A549 (cell line): ENCODE measurements at regions not wholly inside any gene's neighbourhood (a gene's known extent, or its start where the extent isn't known, plus 50 kb on each side); places are given as distances from the start of the nearest gene placed in this dataset.

ENCODE experiments used
- ATAC-seq, 2 experiments: fragments of 200-7000 bp in 1 of 2; fragments of >200 bp in 1 of 2; cut with Nextera tagmentation in 1 of 2; cut with Tn5 transposase in 1 of 2; 3 replicates each; pipeline versions ENCODE4 v1.8.0 to v1.9.1; 2018 to 2020; ENCODE audit warnings: mild to moderate bottlenecking in 1 of 2, moderate library complexity in 1 of 2
- CTCF ChIA-PET: fragments of 300-600 bp; sonication (Branson Sonifier 250); formaldehyde crosslinking; extraction: SDS; loops from one replicate; lab custom pipeline; 2021; ENCODE audit warnings: antibody characterized with exemption, inconsistent platforms; lab: Yijun Ruan, JAX
- POLR2A ChIA-PET: fragments of 350-600 bp; formaldehyde crosslinking; extraction: SDS; loops from one replicate; lab custom pipeline; 2021; ENCODE audit warnings: antibody characterized with exemption, inconsistent platforms; lab: Yijun Ruan, JAX
- DNase-seq, 2 experiments: peaks; one replicate each; pipeline versions ENCODE4 v3.0.0 to v3.0.0-alpha.2; 2011 to 2016; ENCODE audit warnings: low read depth in 1 of 2, low spot score in 1 of 2
- FAIRE-seq: peaks from 2 replicates; lab custom pipeline; 2011; peaks lifted over from hg19 to GRCh38; lab: Jason Lieb, UNC
- H3K27ac ChIP-seq, 2 experiments: fragments of >200 bp; sonication (Bioruptor Twin); formaldehyde crosslinking; 3 replicates each; pipeline ENCODE4 v1.5.1; 2016 to 2017
- H3K4me1 ChIP-seq: fragments of >200 bp; sonication (Bioruptor Twin); formaldehyde crosslinking; 3 replicates; pipeline ENCODE4 v1.6.1; 2016
- H3K4me2 ChIP-seq: fragments of >200 bp; sonication (Bioruptor Twin); formaldehyde crosslinking; 3 replicates; pipeline ENCODE4 v1.6.1; 2016
- H3K4me3 ChIP-seq: fragments of >200 bp; sonication (Bioruptor Twin); formaldehyde crosslinking; 3 replicates; pipeline ENCODE4 v1.5.1; 2016
- H3K9me3 ChIP-seq: fragments of >200 bp; sonication (Bioruptor Twin); formaldehyde crosslinking; 3 replicates; pipeline ENCODE4 v1.6.1; 2016
- BHLHE40 ChIP-seq: IDR thresholded peaks from 2 replicates; pipeline ENCODE4 v1.6.1; 2012; ENCODE audit warnings: low read depth, low read length, inconsistent platforms
- EHF ChIP-seq: fragments of 250-450 bp; sonication (Bioruptor Pico); IDR thresholded peaks from 2 replicates; pipeline ENCODE4 v1.5.0; 2020; ENCODE audit warnings: mild to moderate bottlenecking
- ESRRA ChIP-seq: fragments of 150-350 bp; IDR thresholded peaks from 2 replicates; pipeline ENCODE4 v1.6.1; 2014; ENCODE audit warnings: mild to moderate bottlenecking, low read length, borderline replicate concordance
- FOSB ChIP-seq: fragments of 250-450 bp; sonication (Bioruptor Pico); IDR thresholded peaks from 2 replicates; pipeline ENCODE4 v1.5.0; 2020; ENCODE audit warnings: mild to moderate bottlenecking, moderate library complexity
- FOSL2 ChIP-seq, 2 experiments: fragments of 450-650 bp in 1 of 2; fragments of >200 bp in 1 of 2; sonication (Bioruptor Twin) in 1 of 2; formaldehyde crosslinking; IDR thresholded peaks; 2 replicates each; pipeline versions ENCODE4 v1.5.0 to v1.6.1; 2016 to 2020; ENCODE audit warnings: mild to moderate bottlenecking in 1 of 2, moderate library complexity in 1 of 2
- FOXS1 ChIP-seq: fragments of 250-450 bp; sonication (Bioruptor Pico); IDR thresholded peaks from 2 replicates; pipeline ENCODE4 v1.5.0; 2020; ENCODE audit warnings: mild to moderate bottlenecking, moderate library complexity
- GATA3 ChIP-seq: IDR thresholded peaks from 2 replicates; pipeline ENCODE4 v1.6.1; 2012; ENCODE audit warnings: borderline replicate concordance
- HOXA7 ChIP-seq: fragments of 250-450 bp; sonication (Bioruptor Pico); IDR thresholded peaks from 2 replicates; pipeline ENCODE4 v1.5.0; 2020; ENCODE audit warnings: mild to moderate bottlenecking, moderate library complexity
- HOXB13 ChIP-seq: fragments of 250-450 bp; sonication (Bioruptor Pico); IDR thresholded peaks from 2 replicates; pipeline ENCODE4 v1.5.0; 2020; ENCODE audit warnings: low read depth, mild to moderate bottlenecking, moderate library complexity
- JUN ChIP-seq, 2 experiments: fragments of >200 bp; sonication (Bioruptor Twin); formaldehyde crosslinking; IDR thresholded peaks; 2 replicates in 1 of 2; 3 replicates in 1 of 2; pipeline ENCODE4 v1.6.1; 2016 to 2017
- JUNB ChIP-seq: fragments of >200 bp; sonication (Bioruptor Twin); formaldehyde crosslinking; IDR thresholded peaks from 2 replicates; pipeline ENCODE4 v1.6.1; 2016
- KDM1A ChIP-seq: fragments of 200-600 bp; sonication (generic); IDR thresholded peaks from 2 replicates; pipeline ENCODE4 v1.6.1; 2016; ENCODE audit warnings: low read depth, mild to moderate bottlenecking
- MAFK ChIP-seq: fragments of 450-650 bp; IDR thresholded peaks from 2 replicates; pipeline ENCODE4 v1.6.1; 2014; ENCODE audit not compliant: partially characterized antibody
- MYC ChIP-seq: IDR thresholded peaks from 2 replicates; pipeline ENCODE4 v1.6.1; 2012; ENCODE audit warnings: mild to moderate bottlenecking, inconsistent platforms, low read length, improper control_type of control experiment, borderline replicate concordance
- NFE2L2 ChIP-seq: fragments of 150-350 bp; conservative IDR thresholded peaks from 2 replicates; pipeline ENCODE4 v1.6.1; 2014; ENCODE audit warnings: low read length
- PHF8 ChIP-seq: fragments of 200-600 bp; sonication (generic); IDR thresholded peaks from 2 replicates; pipeline ENCODE4 v1.6.1; 2016; ENCODE audit warnings: low read depth, mild to moderate bottlenecking, antibody characterized with exemption, moderate library complexity, borderline replicate concordance
- POLR2AphosphoS2 ChIP-seq: conservative IDR thresholded peaks from 2 replicates; pipeline ENCODE4 v1.6.1; 2012; ENCODE audit warnings: low read length, improper control_type of control experiment, inconsistent platforms
- RAD21 ChIP-seq, 2 experiments: fragments of >200 bp in 1 of 2; sonication (Bioruptor Twin) in 1 of 2; formaldehyde crosslinking in 1 of 2; IDR thresholded peaks in 1 of 2; conservative IDR thresholded peaks in 1 of 2; 2 replicates in 1 of 2; 3 replicates in 1 of 2; pipeline ENCODE4 v1.6.1; 2012 to 2018; ENCODE audit warnings: inconsistent platforms in 1 of 2
- RCOR1 ChIP-seq: fragments of 150-350 bp; IDR thresholded peaks from 2 replicates; pipeline ENCODE4 v1.6.1; 2014; ENCODE audit warnings: antibody characterized with exemption, low read length, low read depth
- RFX5 ChIP-seq: fragments of 450-650 bp; IDR thresholded peaks from 2 replicates; pipeline ENCODE4 v1.7.1; 2014; ENCODE audit warnings: antibody characterized with exemption, mild to moderate bottlenecking, moderate library complexity
- SREBF2 ChIP-seq: fragments of 450-650 bp; IDR thresholded peaks from 2 replicates; pipeline ENCODE4 v1.6.1; 2014; ENCODE audit warnings: mild to moderate bottlenecking, moderate library complexity
- ZC3H11A ChIP-seq: fragments of 450-650 bp; IDR thresholded peaks from 2 replicates; pipeline ENCODE4 v1.6.1; 2014; ENCODE audit warnings: antibody characterized with exemption, mild to moderate bottlenecking
- ZNF302 ChIP-seq: fragments of 250-450 bp; sonication (Bioruptor Pico); IDR thresholded peaks from 2 replicates; pipeline ENCODE4 v1.9.0; 2021; ENCODE audit warnings: inconsistent platforms, mild to moderate bottlenecking, moderate library complexity
- ZSCAN20 ChIP-seq: fragments of 250-450 bp; sonication (Bioruptor Pico); IDR thresholded peaks from 2 replicates; pipeline ENCODE4 v1.8.0; 2022; ENCODE audit warnings: mild to moderate bottlenecking, moderate library complexity
- WGBS: methylation state at CpG from one replicate; pipeline ENCODE4 v1.1.6; 2017; ENCODE audit errors: missing lambda C conversion rate; 5-methylcytosine and 5-hydroxymethylcytosine counted together
- TF ChIP-seq, protein P1 (sequence below): fragments of >200 bp; sonication (Bioruptor Twin); formaldehyde crosslinking; IDR thresholded peaks from 3 replicates; pipeline ENCODE4 v1.5.1; 2016
- TF ChIP-seq, protein P2 (sequence below): IDR thresholded peaks from 2 replicates; pipeline ENCODE4 v1.6.1; 2012
- TF ChIP-seq, protein P3 (sequence below): IDR thresholded peaks from 2 replicates; pipeline ENCODE4 v1.6.1; 2012
- TF ChIP-seq, protein P4 (sequence below): fragments of 200-600 bp; sonication (generic); IDR thresholded peaks from 2 replicates; pipeline ENCODE4 v1.6.1; 2016; ENCODE audit warnings: antibody characterized with exemption, mild to moderate bottlenecking, moderate library complexity
- TF ChIP-seq, protein P5 (sequence below): fragments of >200 bp; sonication (Bioruptor Twin); formaldehyde crosslinking; IDR thresholded peaks from 3 replicates; pipeline ENCODE4 v1.6.1; 2016

DNA sequence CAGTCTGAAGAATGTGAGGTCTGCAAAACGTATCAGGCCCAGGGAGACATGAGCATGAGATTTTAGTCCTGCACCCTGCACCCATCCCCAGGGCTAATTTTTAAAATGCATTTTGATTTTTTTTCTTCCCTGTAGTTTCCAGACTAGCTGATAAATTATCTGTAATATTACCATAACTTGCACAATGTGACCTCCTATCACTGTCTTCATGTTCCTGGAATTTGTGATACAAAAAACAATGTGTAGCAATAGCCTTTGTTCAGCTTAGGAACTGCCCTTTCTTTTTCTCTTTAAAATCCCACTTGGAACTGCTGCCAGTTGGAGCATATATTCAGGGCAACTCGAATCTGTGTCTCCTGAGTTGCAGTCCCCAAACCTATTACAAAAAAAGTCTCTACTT is 222.8 kb upstream of the HS6ST1 start:
- no peak for ATAC-seq
- TF ChIP-seq GATA3 (no peak), ZSCAN20 (CRISPR knock-in tag) (no peak), EHF (CRISPR knock-in tag) (no peak), KDM1A (no peak), FOSB (no peak), RFX5 (no peak), JUN (IDR thresholded peaks at IDR 0.05) (no peak), BHLHE40 (no peak), HOXA7 (CRISPR knock-in tag) (no peak), SREBF2 (no peak), POLR2AphosphoS2 (no peak), NFE2L2 (no peak), ZNF302 (CRISPR knock-in tag) (no peak), MAFK (no peak), FOSL2 (IDR thresholded peaks at IDR 0.05) (no peak), FOSL2 (CRISPR knock-in tag; IDR thresholded peaks at IDR 0.05) (no peak), ZC3H11A (no peak)
- TF ChIP-seq, protein P1, sequence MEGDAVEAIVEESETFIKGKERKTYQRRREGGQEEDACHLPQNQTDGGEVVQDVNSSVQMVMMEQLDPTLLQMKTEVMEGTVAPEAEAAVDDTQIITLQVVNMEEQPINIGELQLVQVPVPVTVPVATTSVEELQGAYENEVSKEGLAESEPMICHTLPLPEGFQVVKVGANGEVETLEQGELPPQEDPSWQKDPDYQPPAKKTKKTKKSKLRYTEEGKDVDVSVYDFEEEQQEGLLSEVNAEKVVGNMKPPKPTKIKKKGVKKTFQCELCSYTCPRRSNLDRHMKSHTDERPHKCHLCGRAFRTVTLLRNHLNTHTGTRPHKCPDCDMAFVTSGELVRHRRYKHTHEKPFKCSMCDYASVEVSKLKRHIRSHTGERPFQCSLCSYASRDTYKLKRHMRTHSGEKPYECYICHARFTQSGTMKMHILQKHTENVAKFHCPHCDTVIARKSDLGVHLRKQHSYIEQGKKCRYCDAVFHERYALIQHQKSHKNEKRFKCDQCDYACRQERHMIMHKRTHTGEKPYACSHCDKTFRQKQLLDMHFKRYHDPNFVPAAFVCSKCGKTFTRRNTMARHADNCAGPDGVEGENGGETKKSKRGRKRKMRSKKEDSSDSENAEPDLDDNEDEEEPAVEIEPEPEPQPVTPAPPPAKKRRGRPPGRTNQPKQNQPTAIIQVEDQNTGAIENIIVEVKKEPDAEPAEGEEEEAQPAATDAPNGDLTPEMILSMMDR = no peak
- H3K4me3 ChIP-seq = no peak overlapping the region
- no peak for DNase-seq
- H3K4me1 ChIP-seq = no peaks in the 10 kb centered on the region
- H3K27ac ChIP-seq = no peak overlapping the region
- H3K4me2 ChIP-seq = no peak overlapping the region
- ChIA-PET CTCF (no interaction called here), POLR2A (no interaction called here)
- 0% methylated on average over 2 of the region's 2 CpGs for WGBS
- FAIRE-seq = no peak
- no peaks in the 10 kb centered on the region for H3K9me3 ChIP-seq

DNA sequence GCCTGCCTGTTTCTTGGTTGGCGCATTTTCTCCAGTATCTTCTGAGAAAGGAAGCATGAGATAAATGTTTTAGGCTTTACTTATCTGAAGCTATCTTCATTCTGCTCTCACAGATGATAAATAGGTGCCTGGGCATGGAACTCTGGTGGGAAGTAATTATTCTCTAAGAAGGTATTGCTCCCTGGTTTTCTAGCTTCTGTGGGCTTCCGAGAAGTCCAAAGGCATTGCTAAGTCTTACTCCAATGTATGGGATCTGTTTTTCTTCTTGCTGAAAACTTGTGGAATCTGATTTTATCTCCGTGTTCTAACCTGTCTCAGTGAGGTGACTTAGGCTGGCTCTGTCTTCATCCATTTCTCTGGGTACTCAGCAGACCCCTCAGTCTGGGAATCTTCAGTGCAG is 224.4 kb upstream of the HS6ST1 start:
- FAIRE-seq = no peak
- CTCF ChIA-PET = no interaction called here
- POLR2A ChIA-PET = no interaction called here
- 64% methylated on average over 3 of the region's 3 CpGs for whole genome bisulfite sequencing
- TF ChIP-seq GATA3 (no peak), MYC (no peak), HOXB13 (no peak), PHF8 (no peak), RCOR1 (no peak)
- no peak for DNase-seq
- Histone ChIP-seq H3K4me3 (no peak overlapping the region), H3K4me1 (no peaks in the 10 kb centered on the region), H3K4me2 (no peak overlapping the region), H3K9me3 (no peaks in the 10 kb centered on the region), H3K27ac (no peak overlapping the region)
- no peak for ATAC-seq

DNA sequence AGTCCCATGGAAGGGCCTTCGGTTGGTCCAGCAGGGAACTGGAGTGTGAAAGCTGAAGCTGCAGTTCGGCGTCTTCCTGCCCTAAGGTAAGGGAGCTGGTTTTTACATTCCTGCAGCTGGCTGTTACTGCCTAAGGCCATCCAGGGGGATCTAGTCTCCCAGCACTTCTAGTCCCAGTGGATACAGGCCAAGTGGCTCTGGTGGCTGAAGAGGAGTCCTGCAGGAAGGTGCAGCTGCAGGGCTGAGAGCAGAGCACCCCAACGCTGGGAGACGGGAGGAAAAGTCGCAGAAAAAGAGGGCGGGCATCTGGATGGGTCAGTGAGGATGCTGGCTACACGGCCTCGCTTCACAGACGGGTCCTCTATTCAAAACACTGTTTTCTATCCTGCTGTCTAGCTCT is 225.0 kb upstream of the HS6ST1 start:
- H3K27ac ChIP-seq = no peak overlapping the region
- 71% methylated on average over 10 of the region's 10 CpGs for WGBS
- FAIRE-seq (no peak), ATAC-seq (peak in 1 of 2 experiments; percentile 46; a peak in 2 of 6 replicates), DNase-seq (no peak)
- no peak overlapping the region for H3K4me2 ChIP-seq
- H3K9me3 ChIP-seq = no peaks in the 10 kb centered on the region
- H3K4me3 ChIP-seq = no peak overlapping the region
- H3K4me1 ChIP-seq = no peaks in the 10 kb centered on the region
- ChIA-PET POLR2A (no interaction called here), CTCF (no interaction called here)
- TF ChIP-seq, protein P2, sequence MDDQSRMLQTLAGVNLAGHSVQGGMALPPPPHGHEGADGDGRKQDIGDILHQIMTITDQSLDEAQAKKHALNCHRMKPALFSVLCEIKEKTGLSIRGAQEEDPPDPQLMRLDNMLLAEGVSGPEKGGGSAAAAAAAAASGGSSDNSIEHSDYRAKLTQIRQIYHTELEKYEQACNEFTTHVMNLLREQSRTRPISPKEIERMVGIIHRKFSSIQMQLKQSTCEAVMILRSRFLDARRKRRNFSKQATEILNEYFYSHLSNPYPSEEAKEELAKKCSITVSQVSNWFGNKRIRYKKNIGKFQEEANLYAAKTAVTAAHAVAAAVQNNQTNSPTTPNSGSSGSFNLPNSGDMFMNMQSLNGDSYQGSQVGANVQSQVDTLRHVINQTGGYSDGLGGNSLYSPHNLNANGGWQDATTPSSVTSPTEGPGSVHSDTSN = no peak
- TF ChIP-seq RCOR1 (no peak), KDM1A (no peak), RAD21 (conservative IDR thresholded peaks at IDR 0.05 in 1 of 2, IDR thresholded peaks at IDR 0.05 in 1 of 2) (no peak), ESRRA (no peak), JUNB (no peak), GATA3 (no peak), FOXS1 (CRISPR knock-in tag) (no peak), ZNF302 (CRISPR knock-in tag) (no peak), SREBF2 (no peak)
- TF ChIP-seq, protein P3, sequence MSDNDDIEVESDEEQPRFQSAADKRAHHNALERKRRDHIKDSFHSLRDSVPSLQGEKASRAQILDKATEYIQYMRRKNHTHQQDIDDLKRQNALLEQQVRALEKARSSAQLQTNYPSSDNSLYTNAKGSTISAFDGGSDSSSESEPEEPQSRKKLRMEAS = no peak
- TF ChIP-seq, protein P4, sequence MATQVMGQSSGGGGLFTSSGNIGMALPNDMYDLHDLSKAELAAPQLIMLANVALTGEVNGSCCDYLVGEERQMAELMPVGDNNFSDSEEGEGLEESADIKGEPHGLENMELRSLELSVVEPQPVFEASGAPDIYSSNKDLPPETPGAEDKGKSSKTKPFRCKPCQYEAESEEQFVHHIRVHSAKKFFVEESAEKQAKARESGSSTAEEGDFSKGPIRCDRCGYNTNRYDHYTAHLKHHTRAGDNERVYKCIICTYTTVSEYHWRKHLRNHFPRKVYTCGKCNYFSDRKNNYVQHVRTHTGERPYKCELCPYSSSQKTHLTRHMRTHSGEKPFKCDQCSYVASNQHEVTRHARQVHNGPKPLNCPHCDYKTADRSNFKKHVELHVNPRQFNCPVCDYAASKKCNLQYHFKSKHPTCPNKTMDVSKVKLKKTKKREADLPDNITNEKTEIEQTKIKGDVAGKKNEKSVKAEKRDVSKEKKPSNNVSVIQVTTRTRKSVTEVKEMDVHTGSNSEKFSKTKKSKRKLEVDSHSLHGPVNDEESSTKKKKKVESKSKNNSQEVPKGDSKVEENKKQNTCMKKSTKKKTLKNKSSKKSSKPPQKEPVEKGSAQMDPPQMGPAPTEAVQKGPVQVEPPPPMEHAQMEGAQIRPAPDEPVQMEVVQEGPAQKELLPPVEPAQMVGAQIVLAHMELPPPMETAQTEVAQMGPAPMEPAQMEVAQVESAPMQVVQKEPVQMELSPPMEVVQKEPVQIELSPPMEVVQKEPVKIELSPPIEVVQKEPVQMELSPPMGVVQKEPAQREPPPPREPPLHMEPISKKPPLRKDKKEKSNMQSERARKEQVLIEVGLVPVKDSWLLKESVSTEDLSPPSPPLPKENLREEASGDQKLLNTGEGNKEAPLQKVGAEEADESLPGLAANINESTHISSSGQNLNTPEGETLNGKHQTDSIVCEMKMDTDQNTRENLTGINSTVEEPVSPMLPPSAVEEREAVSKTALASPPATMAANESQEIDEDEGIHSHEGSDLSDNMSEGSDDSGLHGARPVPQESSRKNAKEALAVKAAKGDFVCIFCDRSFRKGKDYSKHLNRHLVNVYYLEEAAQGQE = no peak
- TF ChIP-seq, protein P5, sequence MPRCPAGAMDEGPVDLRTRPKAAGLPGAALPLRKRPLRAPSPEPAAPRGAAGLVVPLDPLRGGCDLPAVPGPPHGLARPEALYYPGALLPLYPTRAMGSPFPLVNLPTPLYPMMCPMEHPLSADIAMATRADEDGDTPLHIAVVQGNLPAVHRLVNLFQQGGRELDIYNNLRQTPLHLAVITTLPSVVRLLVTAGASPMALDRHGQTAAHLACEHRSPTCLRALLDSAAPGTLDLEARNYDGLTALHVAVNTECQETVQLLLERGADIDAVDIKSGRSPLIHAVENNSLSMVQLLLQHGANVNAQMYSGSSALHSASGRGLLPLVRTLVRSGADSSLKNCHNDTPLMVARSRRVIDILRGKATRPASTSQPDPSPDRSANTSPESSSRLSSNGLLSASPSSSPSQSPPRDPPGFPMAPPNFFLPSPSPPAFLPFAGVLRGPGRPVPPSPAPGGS = no peak
